ENCODE measurements at regions not wholly inside any gene's neighbourhood (a gene's known extent, or its start where the extent isn't known, plus 50 kb on each side); places are given as distances from the start of the nearest gene placed in this dataset.

- H3K27me3 ChIP-seq (ENCODE audit: control insufficient read depth, insufficient read depth, low read length): no peaks in the 10 kb centered on the region
- H2AK5ac ChIP-seq (ENCODE audit: low read depth, low read length): no peak overlapping the region
- no peak overlapping the region for H3K23ac ChIP-seq (ENCODE audit: low read depth, low read length)
- no peak for TF ChIP-seq CEBPB (IDR thresholded peaks at IDR 0.05; ENCODE audit: low read depth, low read length)
- TF ChIP-seq, protein P1, sequence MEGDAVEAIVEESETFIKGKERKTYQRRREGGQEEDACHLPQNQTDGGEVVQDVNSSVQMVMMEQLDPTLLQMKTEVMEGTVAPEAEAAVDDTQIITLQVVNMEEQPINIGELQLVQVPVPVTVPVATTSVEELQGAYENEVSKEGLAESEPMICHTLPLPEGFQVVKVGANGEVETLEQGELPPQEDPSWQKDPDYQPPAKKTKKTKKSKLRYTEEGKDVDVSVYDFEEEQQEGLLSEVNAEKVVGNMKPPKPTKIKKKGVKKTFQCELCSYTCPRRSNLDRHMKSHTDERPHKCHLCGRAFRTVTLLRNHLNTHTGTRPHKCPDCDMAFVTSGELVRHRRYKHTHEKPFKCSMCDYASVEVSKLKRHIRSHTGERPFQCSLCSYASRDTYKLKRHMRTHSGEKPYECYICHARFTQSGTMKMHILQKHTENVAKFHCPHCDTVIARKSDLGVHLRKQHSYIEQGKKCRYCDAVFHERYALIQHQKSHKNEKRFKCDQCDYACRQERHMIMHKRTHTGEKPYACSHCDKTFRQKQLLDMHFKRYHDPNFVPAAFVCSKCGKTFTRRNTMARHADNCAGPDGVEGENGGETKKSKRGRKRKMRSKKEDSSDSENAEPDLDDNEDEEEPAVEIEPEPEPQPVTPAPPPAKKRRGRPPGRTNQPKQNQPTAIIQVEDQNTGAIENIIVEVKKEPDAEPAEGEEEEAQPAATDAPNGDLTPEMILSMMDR (conservative IDR thresholded peaks at IDR 0.05; ENCODE audit: low read depth, low read length): no peak
- TF ChIP-seq MAZ (IDR thresholded peaks at IDR 0.05; ENCODE audit: borderline replicate concordance, low read depth, low read length): no peak
- TF ChIP-seq MAFK (IDR thresholded peaks at IDR 0.05; ENCODE audit: low read depth, low read length): no peak
- no peak for TF ChIP-seq RAD21 (IDR thresholded peaks at IDR 0.05; ENCODE audit: low read length)
- TF ChIP-seq POLR2A (IDR thresholded peaks at IDR 0.05; ENCODE audit: low read depth, low read length): no peak
- TF ChIP-seq FOS (IDR thresholded peaks at IDR 0.05; ENCODE audit: low read depth, low read length): no peak
- no peak for TF ChIP-seq RFX5 (IDR thresholded peaks at IDR 0.05; ENCODE audit: low read depth, low read length)
- TF ChIP-seq, protein P2, sequence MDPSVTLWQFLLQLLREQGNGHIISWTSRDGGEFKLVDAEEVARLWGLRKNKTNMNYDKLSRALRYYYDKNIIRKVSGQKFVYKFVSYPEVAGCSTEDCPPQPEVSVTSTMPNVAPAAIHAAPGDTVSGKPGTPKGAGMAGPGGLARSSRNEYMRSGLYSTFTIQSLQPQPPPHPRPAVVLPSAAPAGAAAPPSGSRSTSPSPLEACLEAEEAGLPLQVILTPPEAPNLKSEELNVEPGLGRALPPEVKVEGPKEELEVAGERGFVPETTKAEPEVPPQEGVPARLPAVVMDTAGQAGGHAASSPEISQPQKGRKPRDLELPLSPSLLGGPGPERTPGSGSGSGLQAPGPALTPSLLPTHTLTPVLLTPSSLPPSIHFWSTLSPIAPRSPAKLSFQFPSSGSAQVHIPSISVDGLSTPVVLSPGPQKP (IDR thresholded peaks at IDR 0.05; ENCODE audit: borderline replicate concordance, low read depth, low read length): no peak
- no peak for TF ChIP-seq SMC3 (IDR thresholded peaks at IDR 0.05; ENCODE audit: low read depth, low read length)
- no peak for TF ChIP-seq BHLHE40 (IDR thresholded peaks at IDR 0.05; ENCODE audit: low read depth, low read length)
- no peak for TF ChIP-seq NFE2L2 (IDR thresholded peaks at IDR 0.05; ENCODE audit: low read depth, low read length)
- no peak for TF ChIP-seq RCOR1 (IDR thresholded peaks at IDR 0.05; ENCODE audit: insufficient replicate concordance, low read length)
- TF ChIP-seq CHD1 (IDR thresholded peaks at IDR 0.05; ENCODE audit: low read depth, low read length): no peak
- TF ChIP-seq MXI1 (IDR thresholded peaks at IDR 0.05; ENCODE audit: borderline replicate concordance, low read depth, low read length): no peak
- TF ChIP-seq, protein P3, sequence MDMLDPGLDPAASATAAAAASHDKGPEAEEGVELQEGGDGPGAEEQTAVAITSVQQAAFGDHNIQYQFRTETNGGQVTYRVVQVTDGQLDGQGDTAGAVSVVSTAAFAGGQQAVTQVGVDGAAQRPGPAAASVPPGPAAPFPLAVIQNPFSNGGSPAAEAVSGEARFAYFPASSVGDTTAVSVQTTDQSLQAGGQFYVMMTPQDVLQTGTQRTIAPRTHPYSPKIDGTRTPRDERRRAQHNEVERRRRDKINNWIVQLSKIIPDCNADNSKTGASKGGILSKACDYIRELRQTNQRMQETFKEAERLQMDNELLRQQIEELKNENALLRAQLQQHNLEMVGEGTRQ (IDR thresholded peaks at IDR 0.05; ENCODE audit: low read depth, low read length): no peak
- ChIA-PET POLR2A (ENCODE audit: unreplicated experiment) (no interaction called here), CTCF (no interaction called here)
- H3K79me1 ChIP-seq (ENCODE audit: low read depth in 1 of 2, low read length in 2 of 2): no peaks in the 10 kb centered on the region
- no peak overlapping the region for H4K8ac ChIP-seq (ENCODE audit: low read depth in 2 of 2, low read length in 2 of 2)
- no peak overlapping the region for H4K91ac ChIP-seq (ENCODE audit: insufficient read depth, low read depth, low read length)
- no peak overlapping the region for H3K4ac ChIP-seq (ENCODE audit: low read depth, low read length)
- H4K5ac ChIP-seq (ENCODE audit: low read depth, low read length): no peak overlapping the region
- H2AFZ ChIP-seq (replicated peaks; ENCODE audit: low read length, poor library complexity): no peak overlapping the region
- in situ Hi-C loops (cut with MboI; ENCODE audit: low sequenced_read_pairs) (loop anchor here (25.0 kb wide), 1 partner anchor 574 kb away; no protein-coding TSS in a partner anchor), intact Hi-C loops (cut with micrococcal nuclease) (no loop called here), dilution Hi-C loops (cut with HindIII; ENCODE audit: low sequenced_read_pairs, unreplicated experiment) (no loop called here)
- H3K27ac ChIP-seq (ENCODE audit: insufficient read depth, low read length): no peak overlapping the region
- H2BK5ac ChIP-seq (ENCODE audit: low read depth, low read length, poor library complexity, severe bottlenecking): no peak overlapping the region
- H2BK15ac ChIP-seq (ENCODE audit: low read depth, low read length): no peak overlapping the region
- no peaks in the 10 kb centered on the region for H3K9me1 ChIP-seq (ENCODE audit: insufficient read depth, low read length)
- no peak overlapping the region for H3K56ac ChIP-seq (ENCODE audit: extremely low read depth, insufficient read depth, low read length)
- no peaks in the 10 kb centered on the region for H3K9me3 ChIP-seq (ENCODE audit: control insufficient read depth, insufficient read depth, low read length)
- no TSS peak for BruUV-seq (replicated peaks)
- H3K9ac ChIP-seq (ENCODE audit: low read depth, low read length): no peak overlapping the region
- H4K20me1 ChIP-seq (ENCODE audit: insufficient read depth, low read length): no peaks in the 10 kb centered on the region
- H2AK9ac ChIP-seq (replicated peaks; ENCODE audit: low read depth, low read length, poor library complexity): no peak overlapping the region
- H3K4me3 ChIP-seq (ENCODE audit: insufficient read depth, low read depth, low read length): no peak overlapping the region
- no peak overlapping the region for H3K14ac ChIP-seq (replicated peaks; ENCODE audit: low read depth, low read length)
- no peaks in the 10 kb centered on the region for H3K4me1 ChIP-seq (ENCODE audit: control insufficient read depth, insufficient read depth, low read length)
- no peak overlapping the region for H2BK120ac ChIP-seq (ENCODE audit: low read depth, low read length)
- H3K18ac ChIP-seq (ENCODE audit: low read depth, low read length): no peak overlapping the region
- DNase-seq (no peak), ATAC-seq (ENCODE audit: low read depth) (no peak)
- H2BK20ac ChIP-seq (ENCODE audit: low read depth, low read length): no peak overlapping the region
- H3K36me3 ChIP-seq (ENCODE audit: control insufficient read depth, insufficient read depth, low read length): no peaks in the 10 kb centered on the region
- WGBS, 2 experiments (ENCODE audit: extremely low coverage in 2 of 2, insufficient read length in 1 of 2): no CpG with 5 or more reads among the region's 5 CpGs
- no peak overlapping the region for H3K4me2 ChIP-seq (ENCODE audit: low read depth, low read length)
Measured at GRCh38 chr5:60386436-60387050, 313.4 kb downstream of the DEPDC1B start.
